GDM1 (cell line): ENCODE measurements at regions not wholly inside any gene's neighbourhood (a gene's known extent, or its start where the extent isn't known, plus 50 kb on each side); places are given as distances from the start of the nearest gene placed in this dataset.

Experiments used
- DNase-seq: peaks from one replicate; lab custom pipeline; 2025; lab: John Stamatoyannopoulos, UW

DNA sequence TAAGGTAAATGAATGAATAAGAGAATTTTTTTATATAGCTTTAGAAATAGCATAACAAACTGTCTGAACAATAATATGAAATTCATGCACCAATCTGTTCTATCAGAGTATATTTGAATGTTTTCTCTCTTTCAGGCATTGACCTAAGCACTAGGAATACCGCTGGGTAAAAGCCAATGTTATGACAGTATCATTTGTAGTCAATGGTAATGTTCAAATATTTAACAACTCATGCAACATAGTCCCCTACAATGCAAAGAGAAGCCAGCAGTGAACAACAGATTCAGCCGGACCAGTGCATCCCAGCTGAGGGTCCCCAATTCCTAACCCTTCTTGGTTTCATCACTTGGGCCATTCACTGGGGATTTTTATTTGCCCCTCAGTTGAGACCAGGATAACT is 52.6 kb upstream of the MYCBP2 start:
- no peak for DNase-seq

GRCh38 chr13:77378662-77379061 is 51.8 kb upstream of the MYCBP2 start:
- DNase-seq, result no peak

GRCh38 chr13:77377016-77377415 is 50.1 kb upstream of the MYCBP2 start:
- peak; percentile 23 for DNase-seq
